Adrenal gland (tissue), 5 donors: ENCODE measurements at regions not wholly inside any gene's neighbourhood (a gene's known extent, or its start where the extent isn't known, plus 50 kb on each side); places are given as distances from the start of the nearest gene placed in this dataset.
"Not testable (repeated sequence)": the region's sequence is repeated elsewhere in the genome, so short reads cannot be mapped to it uniquely, and the experiment has no call there.

Source experiments
- POLR2A ChIP-seq, 2 donors: fragments of 450-650 bp; IDR thresholded peaks; one replicate each; pipeline ENCODE4 v1.6.1; 2017; ENCODE audit warnings: antibody characterized with exemption in 2 of 2, mild to moderate bottlenecking in 2 of 2, moderate library complexity in 1 of 2
- TF ChIP-seq, protein P1 (sequence below), 6 experiments: fragments of 450-650 bp in 4 of 6; fragments of 200-600 bp in 2 of 6; sonication (generic) in 1 of 6; IDR thresholded peaks; 1 replicate in 5 of 6; 2 replicates in 1 of 6; pipeline versions ENCODE4 v1.5.1 to v1.8.0; 2016 to 2021; ENCODE audit warnings: antibody characterized with exemption in 6 of 6, mild to moderate bottlenecking in 2 of 6, moderate library complexity in 1 of 6
- donor health status: DM: no; HTN: no; CAD: no.

DNA sequence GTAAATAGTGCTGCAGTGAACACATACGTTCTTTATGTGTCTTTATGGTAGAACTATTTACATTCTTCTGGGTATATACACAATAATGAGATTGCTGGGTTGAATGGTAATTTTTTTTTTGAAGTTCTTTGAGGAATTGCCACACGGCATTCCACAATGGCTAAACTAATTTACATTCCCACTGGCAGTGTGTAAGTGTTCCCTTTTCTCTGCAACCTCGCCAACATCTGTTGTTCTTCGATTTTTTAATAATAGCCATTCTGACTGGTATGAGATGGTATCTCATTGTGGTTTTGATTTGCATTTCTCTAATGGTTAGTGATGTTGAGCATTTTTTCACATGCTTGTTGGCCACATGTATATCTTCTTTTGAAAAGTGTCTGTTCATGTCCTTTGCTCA lies 609.5 kb downstream of the DNAH5 start:
- TF ChIP-seq, protein P1, sequence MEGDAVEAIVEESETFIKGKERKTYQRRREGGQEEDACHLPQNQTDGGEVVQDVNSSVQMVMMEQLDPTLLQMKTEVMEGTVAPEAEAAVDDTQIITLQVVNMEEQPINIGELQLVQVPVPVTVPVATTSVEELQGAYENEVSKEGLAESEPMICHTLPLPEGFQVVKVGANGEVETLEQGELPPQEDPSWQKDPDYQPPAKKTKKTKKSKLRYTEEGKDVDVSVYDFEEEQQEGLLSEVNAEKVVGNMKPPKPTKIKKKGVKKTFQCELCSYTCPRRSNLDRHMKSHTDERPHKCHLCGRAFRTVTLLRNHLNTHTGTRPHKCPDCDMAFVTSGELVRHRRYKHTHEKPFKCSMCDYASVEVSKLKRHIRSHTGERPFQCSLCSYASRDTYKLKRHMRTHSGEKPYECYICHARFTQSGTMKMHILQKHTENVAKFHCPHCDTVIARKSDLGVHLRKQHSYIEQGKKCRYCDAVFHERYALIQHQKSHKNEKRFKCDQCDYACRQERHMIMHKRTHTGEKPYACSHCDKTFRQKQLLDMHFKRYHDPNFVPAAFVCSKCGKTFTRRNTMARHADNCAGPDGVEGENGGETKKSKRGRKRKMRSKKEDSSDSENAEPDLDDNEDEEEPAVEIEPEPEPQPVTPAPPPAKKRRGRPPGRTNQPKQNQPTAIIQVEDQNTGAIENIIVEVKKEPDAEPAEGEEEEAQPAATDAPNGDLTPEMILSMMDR (IDR thresholded peaks at IDR 0.05), result not testable (repeated sequence)
- TF ChIP-seq POLR2A (IDR thresholded peaks at IDR 0.05), result not testable (repeated sequence)
